SKM-1 (cell line): ENCODE measurements at regions not wholly inside any gene's neighbourhood (a gene's known extent, or its start where the extent isn't known, plus 50 kb on each side); places are given as distances from the start of the nearest gene placed in this dataset.
A peak's percentile ranks its signal among the peaks of the same experiment; 100 is the strongest.
"Not testable (repeated sequence)": the region's sequence is repeated elsewhere in the genome, so short reads cannot be mapped to it uniquely, and the experiment has no call there.

Experiments
- DNase-seq: peaks from one replicate; lab custom pipeline; 2025; ENCODE audit not compliant: unreplicated experiment; lab: John Stamatoyannopoulos, UW

DNA sequence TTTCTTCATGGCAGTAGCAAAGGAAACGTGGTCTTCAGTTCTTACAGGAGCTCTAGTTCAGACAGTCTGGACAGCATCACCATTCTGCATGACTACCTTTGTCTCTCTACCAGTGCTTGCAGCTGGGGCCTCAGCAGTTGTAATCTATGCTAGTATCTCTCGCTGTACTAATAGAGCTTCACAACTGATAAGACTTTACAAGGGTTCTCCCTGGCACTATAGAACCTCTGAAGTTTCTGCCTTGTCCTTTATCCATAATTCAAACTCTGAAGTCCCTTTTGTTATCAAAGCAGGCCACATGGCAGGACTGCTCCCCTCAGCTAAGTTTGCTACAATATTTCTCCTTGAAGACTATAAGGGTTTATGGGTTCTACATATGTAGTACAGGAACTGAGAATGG lies 842.1 kb upstream of the ADGRB3 start:
- no peak for DNase-seq

DNA sequence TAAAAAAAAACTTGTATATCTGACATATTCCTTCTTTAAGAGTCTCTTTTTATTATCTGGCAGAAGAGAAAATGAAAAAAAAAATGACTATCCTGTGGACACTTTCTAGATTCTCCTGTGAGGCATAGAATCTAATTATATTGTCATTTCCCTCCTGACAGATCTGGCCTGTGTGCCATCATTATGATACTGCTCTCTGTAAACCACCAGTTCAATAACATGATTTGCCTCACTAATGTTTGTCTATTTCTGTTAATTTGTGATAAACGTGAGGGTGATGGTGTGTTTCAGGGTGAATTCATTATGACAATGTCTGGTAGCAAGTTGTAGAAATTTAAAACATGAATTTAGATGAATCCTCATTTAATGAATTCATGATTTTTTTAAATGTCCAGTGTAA lies 844.5 kb upstream of the ADGRB3 start:
- no peak for DNase-seq

DNA sequence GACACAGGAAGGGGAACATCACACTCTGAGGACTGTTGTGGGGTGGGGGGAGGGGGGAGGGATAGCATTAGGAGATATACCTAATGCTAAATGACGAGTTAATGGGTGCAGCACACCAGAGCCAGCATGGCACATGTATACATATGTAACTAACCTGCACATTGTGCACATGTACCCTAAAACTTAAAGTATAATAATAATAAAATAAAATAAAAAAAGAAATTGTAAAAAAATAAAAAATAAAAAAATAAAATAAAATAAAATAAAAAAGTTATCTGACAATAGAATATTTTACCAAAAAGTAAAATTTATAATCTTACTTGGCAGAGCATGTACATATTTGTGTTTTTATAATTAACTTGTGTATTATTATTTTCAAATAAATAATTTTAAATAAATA lies 848.0 kb upstream of the ADGRB3 start:
- DNase-seq: not testable (repeated sequence)

DNA sequence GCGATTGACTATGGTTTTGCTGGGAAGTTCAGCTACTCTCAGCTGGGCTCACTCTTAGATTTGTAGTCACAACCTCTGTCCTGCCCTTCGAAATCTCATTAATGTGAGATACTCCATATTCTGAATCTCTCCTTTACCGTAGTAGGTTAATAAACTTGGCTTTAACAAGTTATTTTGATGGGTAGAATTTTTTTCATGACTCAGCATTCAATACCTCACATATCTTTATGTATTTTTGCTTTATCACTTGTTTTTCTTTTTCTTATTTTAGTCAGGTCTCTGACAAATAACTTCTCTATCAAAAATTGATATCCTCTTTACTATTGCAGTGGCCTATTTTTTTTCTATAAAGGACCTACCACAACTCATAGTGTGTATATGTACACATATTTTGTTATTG lies 855.2 kb upstream of the ADGRB3 start:
- DNase-seq: no peak

DNA sequence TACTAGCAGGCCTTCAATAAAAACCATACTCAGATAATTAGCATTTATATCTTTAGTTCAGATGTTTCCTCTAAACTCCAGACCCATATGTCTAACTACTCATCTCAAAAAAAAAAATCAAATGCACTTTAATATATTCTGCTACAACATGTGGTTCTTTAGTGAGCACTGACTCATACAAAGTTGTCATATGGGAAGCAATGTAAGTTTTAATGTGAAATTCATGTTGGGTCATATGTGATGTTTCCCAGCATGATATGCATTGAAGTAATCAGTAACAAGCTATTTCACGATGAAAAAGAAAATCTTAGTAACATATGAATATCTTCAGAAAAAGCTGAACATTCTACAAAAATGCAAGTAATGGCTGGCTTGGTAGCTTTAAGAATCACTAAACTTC lies 859.7 kb upstream of the ADGRB3 start:
- DNase-seq: no peak

DNA sequence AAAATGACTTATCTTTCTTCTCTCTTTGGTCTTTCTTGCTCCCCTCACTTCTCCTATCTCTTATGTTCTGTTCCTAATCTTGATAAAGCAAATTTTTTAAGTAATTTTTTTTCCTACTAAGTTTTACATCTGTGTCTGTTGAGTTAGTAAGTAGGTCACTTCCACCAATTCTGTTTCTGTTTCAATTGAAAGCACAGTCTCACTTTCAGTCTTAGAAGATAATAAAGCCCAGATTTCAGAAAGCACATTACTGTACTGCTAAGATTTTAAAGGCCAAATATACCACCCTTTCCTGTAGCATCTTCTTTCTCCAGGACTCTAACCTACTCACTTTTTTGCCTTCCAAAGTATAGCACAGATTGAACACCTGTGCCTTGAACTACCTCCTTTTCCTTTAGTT lies 866.1 kb upstream of the ADGRB3 start:
- no peak for DNase-seq

DNA sequence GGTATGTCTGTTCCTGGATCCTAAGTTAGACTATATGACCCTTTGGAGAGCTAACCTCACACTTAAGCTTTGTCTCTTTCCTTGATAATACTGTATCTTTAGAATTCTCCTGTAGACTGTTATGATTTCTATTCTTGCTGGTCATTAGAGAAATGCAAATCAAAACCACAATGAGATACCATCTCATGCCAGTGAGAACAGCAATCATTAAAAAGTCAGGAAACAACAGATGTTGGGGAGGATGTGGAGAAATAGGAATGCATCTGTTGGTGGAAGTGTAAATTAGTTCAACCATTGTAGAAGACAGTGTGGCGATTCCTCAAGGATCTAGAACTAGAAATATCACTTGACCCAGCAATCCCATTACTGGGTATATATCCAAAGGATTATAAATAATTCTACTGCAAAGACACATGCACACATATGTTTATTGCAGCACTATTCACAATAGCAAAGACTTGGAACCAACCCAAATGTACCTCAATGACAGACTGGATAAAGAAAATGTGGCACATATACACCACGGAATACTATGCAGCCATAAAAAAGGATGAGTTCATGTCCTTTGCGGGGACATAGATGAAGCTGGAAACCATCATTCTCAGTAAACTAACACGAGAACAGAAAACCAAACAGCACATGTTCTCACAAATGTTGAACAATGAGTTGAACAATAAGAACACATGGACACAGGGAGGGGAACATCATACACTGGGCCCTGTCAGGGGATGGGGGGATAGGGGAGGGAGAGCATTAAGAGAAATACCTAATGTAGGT lies 867.8 kb upstream of the ADGRB3 start:
- not testable (repeated sequence) for DNase-seq

DNA sequence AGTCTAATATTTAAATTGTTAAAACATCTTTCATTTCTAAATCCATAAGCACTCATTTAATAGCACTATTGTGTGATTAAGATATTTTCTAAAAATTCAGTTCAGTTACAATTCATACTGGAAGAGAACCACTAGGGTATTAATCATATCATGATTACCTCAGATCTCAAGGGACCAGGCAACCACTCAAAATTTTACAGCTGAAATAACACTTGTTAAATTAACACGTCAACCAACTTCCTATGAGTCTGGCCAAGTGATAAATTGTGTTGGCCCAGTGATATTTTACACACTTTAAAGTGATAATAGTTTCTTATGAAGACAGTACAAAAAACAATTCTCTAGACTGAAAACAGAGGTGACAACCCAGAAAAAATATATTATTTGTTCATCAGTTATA lies 869.0 kb upstream of the ADGRB3 start:
- no peak for DNase-seq

DNA sequence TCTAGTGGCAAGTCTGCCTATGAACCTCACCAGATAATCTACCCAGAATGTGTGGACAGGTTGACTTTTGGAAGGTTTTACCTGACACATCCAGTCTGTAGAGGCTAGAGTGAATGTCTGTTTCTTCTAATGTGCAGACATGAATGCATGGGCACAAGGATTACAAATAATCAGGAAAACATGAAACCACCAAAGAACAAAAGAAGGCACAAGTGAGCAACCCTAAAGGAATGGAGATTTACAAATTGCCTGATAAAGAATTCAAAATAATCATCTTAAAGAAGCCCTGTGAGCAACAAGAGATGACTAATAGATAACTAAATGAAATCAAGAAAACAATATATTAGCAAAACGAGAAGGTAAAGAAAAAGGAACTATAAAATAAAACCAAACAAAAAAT lies 876.1 kb upstream of the ADGRB3 start:
- DNase-seq: no peak

DNA sequence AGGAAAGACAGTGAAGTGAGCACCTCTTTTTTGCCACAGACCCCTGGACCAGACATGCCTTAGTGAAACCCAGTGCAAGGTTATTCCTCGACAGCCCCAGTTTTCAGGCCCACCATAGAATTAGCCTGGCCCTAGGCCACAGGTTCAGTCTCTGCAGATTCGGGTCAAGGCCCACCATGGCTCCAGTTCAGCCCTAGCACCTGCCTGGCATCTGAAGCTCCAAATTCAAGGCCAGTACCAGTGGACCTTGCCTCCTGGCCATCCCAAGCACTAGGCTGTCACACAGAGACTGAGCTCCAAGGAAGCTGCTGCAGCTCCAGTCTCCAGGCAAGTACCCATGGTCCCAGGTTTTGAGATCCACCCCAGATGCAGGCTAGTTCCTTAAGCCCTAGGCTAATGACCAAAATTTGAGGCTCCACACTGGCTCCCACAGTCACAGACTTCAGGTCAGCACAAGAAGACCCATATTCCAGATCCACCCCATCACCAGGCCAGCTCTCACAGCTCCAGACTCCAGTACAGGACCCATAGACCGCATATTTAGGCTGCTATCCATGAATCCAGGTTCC lies 877.5 kb upstream of the ADGRB3 start:
- no peak for DNase-seq

DNA sequence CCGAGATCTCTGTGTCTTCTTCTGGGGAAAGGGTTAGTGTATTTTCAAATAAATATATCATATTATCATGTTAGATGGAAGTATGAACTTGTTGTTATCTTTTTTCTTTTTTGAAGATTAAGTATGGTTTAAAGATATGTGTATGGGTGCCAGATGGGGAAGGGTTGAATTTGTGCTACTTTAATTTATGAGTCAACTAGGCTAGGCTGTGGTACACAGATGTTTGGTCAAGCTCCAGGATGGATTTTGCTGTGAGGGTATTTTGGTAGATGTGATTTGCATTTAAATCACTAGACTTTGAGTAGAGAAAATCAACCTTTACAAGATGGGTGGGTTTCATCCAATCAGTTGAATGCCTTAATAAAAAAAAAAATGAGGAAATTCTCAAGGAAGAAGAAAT lies 886.6 kb upstream of the ADGRB3 start:
- DNase-seq: no peak

DNA sequence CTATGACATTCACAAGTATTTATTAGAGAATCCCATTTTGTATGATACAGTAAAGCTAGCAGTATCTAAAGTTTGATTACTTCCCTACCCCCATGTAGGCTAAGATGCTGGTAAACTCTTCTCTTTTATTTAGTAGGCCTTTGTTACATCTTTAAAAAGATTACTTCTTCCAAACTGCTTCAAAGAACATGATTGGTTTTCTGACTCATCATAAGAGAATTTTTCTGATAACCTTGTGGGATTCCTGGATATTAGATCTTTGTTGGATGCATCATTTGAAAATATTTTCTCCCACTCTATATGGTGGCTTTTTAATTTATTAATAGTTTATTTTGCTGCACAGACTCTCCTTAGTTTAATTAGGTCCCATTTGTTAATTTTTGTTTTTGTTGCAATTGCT lies 898.3 kb upstream of the ADGRB3 start:
- no peak for DNase-seq

DNA sequence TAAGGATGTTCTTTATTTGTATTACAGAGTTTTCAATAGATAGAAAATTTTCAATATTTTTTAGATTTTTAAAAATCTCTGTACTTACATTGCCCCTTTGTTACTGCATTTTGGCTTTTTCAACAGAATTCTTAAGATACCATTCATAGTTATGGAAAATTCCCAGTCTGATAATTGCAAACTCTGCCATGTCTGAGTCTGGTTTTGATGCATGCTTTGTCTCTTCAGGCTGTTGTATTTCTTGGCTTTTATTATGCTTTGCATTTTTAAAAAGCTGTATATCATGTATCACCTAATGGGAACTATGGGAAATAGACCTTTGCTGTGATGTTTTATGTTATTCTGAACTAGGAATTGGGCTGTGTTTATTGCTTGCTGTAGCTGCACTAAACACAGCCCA lies 898.9 kb upstream of the ADGRB3 start:
- DNase-seq: no peak

DNA sequence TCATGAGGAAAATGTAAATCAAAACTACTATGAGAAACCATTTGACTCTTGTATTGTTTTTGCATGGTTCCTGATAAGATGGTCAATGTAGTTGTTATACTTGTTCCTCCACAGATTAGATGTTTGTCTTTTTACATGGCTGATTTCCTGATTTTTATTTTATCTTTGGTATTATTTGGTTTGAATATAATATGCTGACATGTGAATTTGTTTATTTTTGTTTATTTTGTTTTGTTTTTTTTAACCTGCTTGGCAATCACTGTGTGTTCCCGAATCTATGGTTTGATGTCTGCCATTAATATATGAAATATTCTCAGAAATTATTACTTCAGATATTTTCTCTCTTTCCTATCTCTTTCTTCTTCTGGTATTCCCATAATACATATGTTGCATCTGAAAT lies 899.5 kb upstream of the ADGRB3 start:
- DNase-seq: no peak

DNA sequence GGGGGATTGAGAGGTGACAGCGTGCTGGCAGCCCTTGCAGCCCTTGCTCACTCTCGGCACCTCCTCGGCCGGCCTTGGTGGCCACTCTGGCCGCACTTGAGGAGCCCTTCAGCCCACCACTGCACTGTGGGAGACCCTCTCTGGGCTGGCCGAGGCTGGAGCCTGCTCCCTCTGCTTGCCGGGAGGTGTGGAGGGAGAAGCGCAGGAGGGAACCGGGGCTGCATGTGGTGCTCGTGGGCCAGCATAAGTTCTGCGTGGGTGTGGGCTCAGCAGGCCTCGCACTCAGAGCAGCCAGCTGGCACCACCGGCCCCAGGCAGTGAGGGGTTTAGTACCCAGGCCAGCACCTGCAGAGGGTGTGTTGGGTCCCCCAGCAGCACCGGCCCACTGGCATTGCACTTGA lies 912.2 kb upstream of the ADGRB3 start:
- no peak for DNase-seq

DNA sequence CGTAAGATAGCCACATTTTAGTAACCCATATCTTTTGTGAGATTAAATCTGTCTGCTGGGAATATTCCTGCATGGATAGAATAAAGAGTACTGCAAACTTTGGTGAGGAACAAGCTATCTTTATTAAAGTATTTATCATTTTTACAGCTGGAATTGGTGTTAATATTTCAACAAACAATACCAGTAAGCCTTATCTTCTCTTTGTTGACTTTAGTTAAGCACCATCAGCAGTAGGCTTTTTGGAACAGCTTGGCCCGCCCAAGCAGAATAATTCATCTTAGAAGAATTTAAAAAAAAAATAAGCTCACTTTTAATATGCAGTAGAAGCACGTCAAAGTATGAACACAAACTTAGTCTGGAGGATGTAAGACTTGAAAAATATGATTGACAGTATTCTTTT lies 917.8 kb upstream of the ADGRB3 start:
- DNase-seq: no peak

DNA sequence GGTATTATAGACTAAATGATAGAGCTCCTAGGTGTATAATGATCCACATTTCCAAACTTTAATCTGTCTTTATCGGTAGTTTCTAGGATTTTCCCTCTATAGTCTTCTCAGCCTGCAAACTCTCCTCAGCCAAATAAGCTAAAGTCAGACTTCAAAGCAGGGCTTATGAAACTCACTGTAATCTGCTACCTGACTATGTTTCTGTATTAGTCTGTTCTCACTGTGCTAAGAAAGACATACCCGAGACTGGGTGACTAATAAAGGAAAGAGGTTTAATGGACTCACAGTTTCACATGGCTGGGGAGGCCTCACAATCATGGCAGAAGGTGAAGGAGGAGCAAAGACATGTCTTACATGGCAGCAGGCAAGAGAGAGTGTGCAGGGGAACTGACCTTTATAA lies 928.7 kb upstream of the ADGRB3 start:
- DNase-seq: no peak

DNA sequence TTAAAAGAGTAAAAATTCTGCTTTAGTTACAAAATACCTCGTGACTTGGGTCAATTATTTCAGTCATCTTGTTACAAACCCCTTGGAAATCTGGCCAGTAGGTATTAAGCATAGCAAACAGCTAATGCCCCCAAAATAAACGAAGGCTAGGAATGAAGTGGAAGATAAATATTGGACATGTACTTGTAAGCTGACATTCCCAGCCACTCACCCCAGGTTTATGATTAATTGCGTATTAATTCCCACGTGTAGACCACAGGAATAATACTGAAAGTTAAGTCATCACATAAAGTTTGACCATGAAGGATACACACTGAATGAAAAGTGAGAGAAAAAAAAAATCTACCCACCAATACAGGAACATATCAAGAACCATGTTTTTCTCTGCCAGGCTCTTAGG lies 936.5 kb upstream of the ADGRB3 start:
- DNase-seq: no peak

DNA sequence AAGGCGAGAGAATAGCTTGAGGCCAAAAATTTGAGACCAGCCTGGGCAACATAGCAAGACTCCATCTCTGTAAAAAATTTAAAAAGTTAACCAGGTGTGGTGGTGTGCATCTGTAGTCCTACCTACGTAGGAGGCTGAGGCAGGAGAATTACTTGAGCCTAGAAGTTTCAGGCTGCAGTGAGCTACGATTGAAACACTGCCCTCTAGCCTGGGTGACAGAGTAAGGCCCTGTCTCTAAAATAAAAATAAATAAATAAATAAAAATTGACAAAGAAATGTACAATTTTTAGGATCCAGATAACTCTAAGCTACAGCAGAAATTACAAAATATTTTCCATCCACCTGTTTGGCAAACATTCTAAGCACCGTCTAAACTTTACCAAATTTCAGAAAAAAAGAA lies 941.0 kb upstream of the ADGRB3 start:
- no peak for DNase-seq

DNA sequence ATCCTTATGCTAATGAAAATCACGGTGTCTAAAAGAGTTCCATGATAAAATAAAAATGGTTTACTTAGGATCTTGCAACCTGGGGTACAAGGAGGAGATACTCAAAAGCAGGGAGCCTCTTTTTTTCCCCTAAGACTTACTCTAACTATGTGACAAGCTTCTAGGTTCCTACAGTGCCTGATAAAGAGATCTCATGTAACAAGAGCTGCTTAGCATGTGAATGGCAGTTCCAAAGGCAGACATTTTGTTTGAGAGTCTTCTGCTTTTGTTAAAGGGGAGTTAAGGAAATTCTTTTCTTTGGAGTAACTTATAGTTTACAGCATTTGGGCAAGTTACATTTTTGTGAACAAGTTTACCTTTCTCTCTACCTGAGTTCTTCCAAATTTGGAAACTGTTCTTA lies 945.8 kb upstream of the ADGRB3 start:
- DNase-seq: no peak

DNA sequence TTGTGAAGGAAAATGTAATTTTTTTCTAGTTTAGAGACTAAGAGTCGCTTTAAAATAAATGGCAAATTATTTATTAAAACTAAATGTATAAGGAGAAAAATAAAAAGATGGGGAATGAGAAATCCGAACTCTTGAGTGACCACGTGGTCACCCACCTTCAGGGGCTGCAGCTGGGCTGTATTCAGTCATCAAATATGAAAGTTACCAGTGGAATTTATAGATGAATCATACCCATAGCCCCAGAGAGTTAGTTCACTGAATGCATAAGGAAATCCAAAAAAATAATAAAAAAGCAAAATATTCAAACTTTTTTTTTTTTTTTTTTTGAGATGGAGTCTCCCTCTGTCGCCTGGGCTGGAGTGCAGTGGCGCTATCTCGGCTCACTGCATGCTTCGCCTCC lies 947.7 kb upstream of the ADGRB3 start:
- DNase-seq: no peak

DNA sequence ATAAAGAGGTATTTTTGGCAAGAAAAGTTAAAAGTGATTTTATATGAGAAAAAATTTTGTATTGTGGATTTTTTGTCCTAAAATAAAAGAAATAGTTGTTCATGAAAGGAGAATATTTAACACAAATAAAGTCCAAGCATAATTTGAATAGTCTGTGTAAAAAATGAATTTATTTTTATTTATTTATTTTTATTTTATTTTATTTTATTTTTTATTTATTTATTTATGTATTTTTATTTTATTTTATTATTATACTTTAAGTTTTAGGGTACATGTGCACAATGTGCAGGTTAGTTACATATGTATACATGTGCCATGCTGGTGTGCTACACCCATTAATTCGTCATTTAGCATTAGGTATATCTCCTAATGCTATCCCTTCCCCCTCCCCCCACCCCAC lies 948.9 kb upstream of the ADGRB3 start:
- DNase-seq: not testable (repeated sequence)

DNA sequence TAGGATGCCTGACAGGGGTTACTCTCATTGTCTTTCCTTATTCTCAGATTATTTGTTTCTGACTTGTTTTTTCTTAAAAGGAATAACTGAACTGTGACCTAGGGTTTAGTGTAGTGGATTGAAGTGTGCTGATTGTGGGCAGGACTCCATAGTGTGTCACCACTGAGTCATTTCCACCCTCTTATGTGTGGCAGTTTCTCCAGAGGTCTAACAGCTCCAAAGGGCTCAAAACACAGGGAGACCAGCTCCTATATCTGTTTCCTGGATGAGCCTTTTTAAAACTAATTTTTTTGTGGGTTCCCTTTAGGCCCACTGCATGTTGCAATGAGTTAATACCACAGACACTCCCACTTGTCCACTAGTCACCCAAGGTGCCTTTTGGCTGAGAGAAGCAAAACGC lies 951.1 kb upstream of the ADGRB3 start:
- peak; percentile 37 for DNase-seq
